Activated T-helper 1 cell treated with anti-CD3 and anti-CD28 coated beads, Interleukin-12 subunit alpha, Interleukin-12 subunit beta, Interleukin-2, Interleukin-4 antibody, amounts not matched to agents 30 ng/mL and 10 ng/mL and 1 ng/mL, durations not matched to agents 14 hours and 24 hours and 36 hours (primary cell): ENCODE measurements at regions not wholly inside any gene's neighbourhood (a gene's known extent, or its start where the extent isn't known, plus 50 kb on each side); places are given as distances from the start of the nearest gene placed in this dataset.

Experiments used
- DNase-seq: peaks from one replicate; pipeline ENCODE4 v3.0.0; 2021; ENCODE audit warnings: low spot score
- H3K27ac Mint-ChIP-seq: one replicate; pipeline ENCODE4 v1.8.0; 2021; ENCODE audit warnings: mild to moderate bottlenecking, mixed read lengths
- H3K27me3 Mint-ChIP-seq: one replicate; pipeline ENCODE4 v1.8.0; 2022; ENCODE audit warnings: mild to moderate bottlenecking, moderate library complexity, mixed read lengths; ENCODE audit not compliant: insufficient read depth
- H3K36me3 Mint-ChIP-seq: one replicate; pipeline ENCODE4 v1.8.0; 2021; ENCODE audit warnings: low read depth, mixed read lengths
- H3K4me1 Mint-ChIP-seq: one replicate; pipeline ENCODE4 v1.8.0; 2021; ENCODE audit warnings: low read depth, mixed read lengths
- H3K4me3 Mint-ChIP-seq: one replicate; pipeline ENCODE4 v1.8.0; 2021; ENCODE audit warnings: mild to moderate bottlenecking, moderate library complexity, mixed read lengths
- H3K9me3 Mint-ChIP-seq: one replicate; pipeline ENCODE4 v1.8.0; 2021; ENCODE audit warnings: mixed read lengths
- intact Hi-C: fragments of 100-400 bp; cut with micrococcal nuclease; formaldehyde crosslinking; loops from one replicate; pipeline ENCODE4 v1.15.1; 2024

DNA sequence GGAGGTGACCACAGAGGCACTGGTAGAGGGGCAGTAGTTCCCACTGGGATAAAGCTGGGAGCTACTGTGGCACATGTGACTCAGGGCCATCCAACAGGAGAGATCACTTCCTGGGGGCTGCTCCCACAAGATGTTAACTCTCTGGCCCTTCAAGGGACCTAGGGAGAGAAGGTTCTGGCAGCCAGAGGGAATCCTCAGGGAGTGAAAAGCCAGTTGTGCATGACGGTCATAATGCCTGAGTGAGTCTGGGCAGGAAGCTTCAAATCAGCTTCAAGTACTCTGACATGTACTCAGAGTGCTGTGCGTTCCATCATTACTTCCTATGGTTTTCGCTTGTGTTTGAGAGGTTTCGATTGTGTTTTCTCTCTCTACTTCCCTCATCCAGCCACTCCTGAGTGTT, 388.5 kb downstream of the GABRG2 start:
- no peaks in the 10 kb centered on the region for H3K36me3 Mint-ChIP-seq
- intact Hi-C loops: no loop called here
- H3K27ac Mint-ChIP-seq: no peak overlapping the region
- peaks cover 18% of the 10 kb centered on the region for H3K9me3 Mint-ChIP-seq
- H3K4me1 Mint-ChIP-seq: no peaks in the 10 kb centered on the region
- H3K27me3 Mint-ChIP-seq: no peaks in the 10 kb centered on the region
- H3K4me3 Mint-ChIP-seq: no peak overlapping the region
- DNase-seq: no peak

GRCh38 chr5:162466011-162466410, 398.4 kb downstream of the GABRG2 start:
- Mint-ChIP-seq H3K36me3 (no peaks in the 10 kb centered on the region), H3K4me3 (no peak overlapping the region), H3K4me1 (no peaks in the 10 kb centered on the region), H3K27me3 (no peaks in the 10 kb centered on the region), H3K27ac (no peak overlapping the region), H3K9me3 (peaks cover 10% of the 10 kb centered on the region)
- intact Hi-C loops: no loop called here
- no peak for DNase-seq

DNA sequence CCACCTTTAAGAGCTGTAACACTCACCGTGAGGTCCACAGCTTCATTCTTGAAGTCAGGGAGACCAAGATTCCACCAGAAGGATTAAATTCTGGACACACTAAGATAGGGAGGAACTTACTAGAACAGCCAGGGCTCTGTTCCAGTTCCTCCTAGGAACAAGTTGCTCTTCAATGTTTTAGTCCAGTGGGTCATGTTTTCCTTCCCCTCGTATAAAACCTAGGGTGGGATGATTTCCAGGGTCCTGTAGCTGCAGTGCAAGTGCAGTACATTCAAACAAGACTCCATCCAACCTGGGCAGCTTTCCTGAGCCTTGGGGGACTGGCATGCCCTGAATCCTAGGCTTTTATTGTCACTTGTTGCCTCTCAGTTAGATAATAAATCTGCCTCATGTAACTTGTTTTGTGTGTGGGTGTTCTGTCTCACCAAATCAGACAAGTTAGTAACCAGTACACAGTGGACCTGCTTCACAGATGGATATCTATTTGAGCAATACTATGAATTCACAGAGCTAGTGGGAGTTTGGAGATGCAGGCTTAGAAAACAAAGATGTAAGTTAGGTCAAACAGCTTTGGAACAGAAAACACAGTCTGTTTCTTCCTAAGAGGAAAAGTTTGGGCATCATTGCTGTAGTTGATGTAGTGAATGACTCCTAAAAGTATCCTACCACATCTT, 405.6 kb downstream of the GABRG2 start:
- intact Hi-C loops: no loop called here
- no peak for DNase-seq
- H3K27ac Mint-ChIP-seq: no peak overlapping the region

DNA sequence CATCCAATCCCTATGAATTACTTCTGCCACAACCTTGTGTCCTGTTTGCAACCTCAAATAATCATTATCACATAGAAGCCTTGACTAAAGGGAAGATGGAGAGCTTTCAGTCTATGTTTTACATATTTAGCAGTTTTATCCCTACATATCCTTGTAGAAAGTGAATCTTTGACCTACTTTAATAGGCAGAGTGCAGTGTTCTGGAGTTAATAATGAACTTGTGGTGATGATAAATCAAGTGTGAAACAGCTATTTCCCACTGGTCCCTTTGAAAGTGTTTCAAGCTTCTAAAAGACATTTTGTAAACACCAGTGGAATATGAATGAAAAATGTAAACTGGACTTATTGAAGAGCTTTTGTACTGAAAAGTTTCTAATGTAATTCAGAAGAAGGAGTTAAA, 406.7 kb downstream of the GABRG2 start:
- Mint-ChIP-seq H3K4me3 (no peak overlapping the region), H3K27ac (no peak overlapping the region), H3K36me3 (no peaks in the 10 kb centered on the region), H3K4me1 (no peaks in the 10 kb centered on the region), H3K9me3 (no peaks in the 10 kb centered on the region), H3K27me3 (no peaks in the 10 kb centered on the region)
- intact Hi-C loops: no loop called here
- DNase-seq: no peak

More for the DNA sequence above, 405.6 kb downstream of the GABRG2 start:
- Mint-ChIP-seq H3K27me3 (no peaks in the 10 kb centered on the region), H3K4me3 (no peak overlapping the region), H3K9me3 (peaks cover 4% of the 10 kb centered on the region), H3K4me1 (no peaks in the 10 kb centered on the region), H3K36me3 (no peaks in the 10 kb centered on the region)

DNA sequence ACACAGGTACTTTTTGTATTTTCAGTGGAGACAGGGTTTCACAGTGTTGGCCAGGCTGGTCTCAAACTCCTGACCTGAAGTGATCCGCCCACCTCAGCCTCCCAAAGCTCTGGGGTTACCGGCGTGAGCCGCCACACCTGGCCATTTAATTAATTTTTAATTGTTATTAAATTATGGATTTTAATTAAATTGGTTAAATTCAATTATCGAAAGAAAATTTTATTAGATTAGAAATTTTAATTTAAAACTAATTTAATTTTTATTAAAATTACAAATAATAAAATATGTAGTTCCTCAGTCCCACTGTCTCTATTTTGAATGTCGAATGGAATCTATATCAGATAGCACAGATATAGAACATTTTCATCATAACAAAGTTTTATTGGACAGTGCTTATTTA, 416.5 kb downstream of the GABRG2 start:
- intact Hi-C loops: no loop called here
- peaks cover 8% of the 10 kb centered on the region for H3K9me3 Mint-ChIP-seq
- H3K36me3 Mint-ChIP-seq: no peaks in the 10 kb centered on the region
- no peaks in the 10 kb centered on the region for H3K4me1 Mint-ChIP-seq
- H3K27me3 Mint-ChIP-seq: no peaks in the 10 kb centered on the region
- no peak overlapping the region for H3K27ac Mint-ChIP-seq
- no peak overlapping the region for H3K4me3 Mint-ChIP-seq
- no peak for DNase-seq

DNA sequence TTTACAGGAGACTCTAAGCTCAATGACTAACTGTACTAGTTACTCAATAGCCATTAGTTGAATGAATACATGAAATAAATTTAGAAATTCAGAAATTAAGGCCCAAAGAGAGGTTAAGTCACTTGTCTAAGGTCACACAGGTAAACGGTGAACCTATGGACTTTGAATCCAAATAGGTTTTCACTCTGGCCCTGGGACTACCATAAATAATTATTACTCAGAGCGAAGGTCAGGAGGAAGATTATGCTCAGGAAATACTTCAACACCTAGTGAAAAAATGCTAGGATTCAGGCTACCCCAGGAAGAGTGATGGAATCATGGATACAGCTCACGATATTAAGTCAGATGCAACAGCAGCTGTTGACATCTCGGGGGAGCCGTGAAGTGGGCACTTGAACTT, 417.4 kb downstream of the GABRG2 start:
- H3K36me3 Mint-ChIP-seq: no peaks in the 10 kb centered on the region
- H3K27ac Mint-ChIP-seq: no peak overlapping the region
- H3K9me3 Mint-ChIP-seq: peaks cover 8% of the 10 kb centered on the region
- no peaks in the 10 kb centered on the region for H3K4me1 Mint-ChIP-seq
- no peaks in the 10 kb centered on the region for H3K27me3 Mint-ChIP-seq
- no peak overlapping the region for H3K4me3 Mint-ChIP-seq
- no peak for DNase-seq
- intact Hi-C loops: no loop called here

DNA sequence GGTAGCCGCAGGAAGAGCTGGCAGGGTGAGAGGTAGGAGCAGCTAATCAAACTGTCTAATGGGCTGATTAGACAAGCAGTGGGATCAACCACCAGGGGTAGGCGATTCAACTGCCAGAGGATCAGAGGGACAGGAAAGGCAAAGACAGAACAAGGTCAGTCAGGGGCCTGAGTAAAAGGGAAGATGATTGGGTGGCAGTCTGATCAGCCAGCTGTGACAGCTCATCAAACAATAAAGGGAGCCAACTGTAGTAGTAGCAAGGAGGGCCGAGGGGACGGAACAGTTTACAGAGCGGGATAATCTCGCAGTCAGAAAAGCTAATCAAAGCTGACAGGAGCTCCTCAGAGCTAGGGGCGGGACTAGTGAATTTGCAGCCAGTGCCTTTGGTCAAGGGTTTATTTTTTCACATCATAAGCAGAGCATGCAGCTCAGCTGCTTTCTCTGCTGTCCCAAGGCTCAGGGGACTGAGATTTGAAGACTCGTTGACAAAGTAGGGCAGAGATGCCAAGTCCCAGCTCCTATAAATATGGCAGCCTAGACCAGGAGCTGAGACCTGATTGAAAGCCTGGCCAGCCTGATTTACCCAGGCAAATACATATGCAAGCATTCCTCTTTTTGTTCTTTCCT, 418.2 kb downstream of the GABRG2 start:
- Mint-ChIP-seq H3K27me3 (no peaks in the 10 kb centered on the region), H3K4me1 (no peaks in the 10 kb centered on the region), H3K9me3 (peaks cover 8% of the 10 kb centered on the region), H3K36me3 (no peaks in the 10 kb centered on the region), H3K27ac (no peak overlapping the region), H3K4me3 (no peak overlapping the region)
- intact Hi-C loops: no loop called here
- DNase-seq: no peak

DNA sequence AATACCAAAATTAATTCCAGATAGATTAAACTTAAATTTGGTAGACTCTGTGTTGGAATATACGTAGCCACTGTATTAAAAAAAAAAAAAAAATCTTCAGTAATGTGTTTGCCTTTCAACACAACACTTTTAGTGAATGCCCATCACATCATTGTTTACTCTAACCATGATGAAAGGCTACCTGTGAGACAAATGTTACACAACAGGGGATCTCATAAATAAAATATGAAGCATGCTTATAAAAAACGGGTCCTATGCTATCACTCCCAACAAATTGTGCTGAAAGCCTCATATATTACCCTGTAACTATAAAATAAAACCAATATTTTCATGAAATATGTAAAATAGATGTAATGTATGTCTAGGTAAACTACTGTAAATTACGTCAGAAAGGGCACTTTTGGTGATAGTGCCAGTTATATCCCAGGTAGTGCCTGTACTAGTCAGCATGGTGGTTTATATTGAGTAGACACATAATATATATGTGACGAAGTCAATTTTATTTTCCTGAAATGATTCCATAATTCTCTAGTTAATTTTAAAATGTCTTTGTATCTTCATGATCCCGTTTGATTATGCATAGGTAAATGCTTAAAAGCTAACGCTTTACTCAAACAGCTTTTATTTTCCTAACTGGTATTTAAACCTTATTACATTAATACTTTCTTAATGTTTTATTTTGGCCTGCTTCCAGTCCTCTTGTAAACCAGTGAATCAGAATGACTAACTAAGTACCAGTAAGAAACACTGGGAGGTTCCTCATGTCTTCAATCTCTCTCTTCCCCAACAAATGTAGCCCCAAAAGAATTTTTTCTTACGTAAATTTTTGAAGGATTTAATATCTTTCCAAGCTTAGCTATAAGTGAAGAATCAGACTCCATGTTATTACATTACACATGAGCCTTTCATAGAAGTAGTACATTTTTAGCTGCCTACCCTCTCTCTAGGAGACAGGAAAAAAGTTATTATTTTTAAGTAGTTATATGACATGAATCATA, 420.3 kb downstream of the GABRG2 start:
- Mint-ChIP-seq H3K27ac (no peak overlapping the region), H3K27me3 (no peaks in the 10 kb centered on the region), H3K4me3 (no peak overlapping the region), H3K36me3 (no peaks in the 10 kb centered on the region), H3K9me3 (peaks cover 8% of the 10 kb centered on the region), H3K4me1 (no peaks in the 10 kb centered on the region)
- no peak for DNase-seq
- intact Hi-C loops: no loop called here

- Mint-ChIP-seq H3K4me3 (no peak overlapping the region), H3K27me3 (no peaks in the 10 kb centered on the region)
Measured at GRCh38 chr5:162496100-162496808, 428.7 kb downstream of the GABRG2 start.

DNA sequence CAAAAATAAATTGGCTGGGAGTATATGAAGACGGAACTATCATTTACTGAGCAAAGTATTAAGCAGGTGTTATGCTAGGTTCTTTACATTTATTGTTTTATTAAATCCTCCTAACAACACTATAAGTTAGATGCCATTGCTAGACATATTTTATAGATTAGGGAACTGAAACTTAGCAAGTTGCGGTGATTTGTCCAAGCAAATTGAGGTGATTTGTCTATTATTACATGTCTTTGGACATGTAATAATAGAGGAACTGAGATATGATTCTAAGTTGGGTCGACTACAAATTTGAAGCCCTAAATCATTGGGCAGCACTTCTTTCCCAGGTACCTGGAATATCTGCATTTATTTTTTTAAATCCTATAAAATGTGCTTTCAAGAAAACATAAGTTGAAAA, 429.9 kb downstream of the GABRG2 start:
- Mint-ChIP-seq H3K9me3 (peaks cover 5% of the 10 kb centered on the region), H3K27ac (no peak overlapping the region), H3K4me1 (no peaks in the 10 kb centered on the region), H3K36me3 (no peaks in the 10 kb centered on the region), H3K4me3 (no peak overlapping the region), H3K27me3 (no peaks in the 10 kb centered on the region)
- intact Hi-C loops: no loop called here
- no peak for DNase-seq

More at GRCh38 chr5:162496100-162496808, 428.7 kb downstream of the GABRG2 start:
- Mint-ChIP-seq H3K36me3 (no peaks in the 10 kb centered on the region), H3K27ac (no peak overlapping the region), H3K4me1 (no peaks in the 10 kb centered on the region), H3K9me3 (peaks cover 5% of the 10 kb centered on the region)
- intact Hi-C loops: no loop called here
- no peak for DNase-seq

DNA sequence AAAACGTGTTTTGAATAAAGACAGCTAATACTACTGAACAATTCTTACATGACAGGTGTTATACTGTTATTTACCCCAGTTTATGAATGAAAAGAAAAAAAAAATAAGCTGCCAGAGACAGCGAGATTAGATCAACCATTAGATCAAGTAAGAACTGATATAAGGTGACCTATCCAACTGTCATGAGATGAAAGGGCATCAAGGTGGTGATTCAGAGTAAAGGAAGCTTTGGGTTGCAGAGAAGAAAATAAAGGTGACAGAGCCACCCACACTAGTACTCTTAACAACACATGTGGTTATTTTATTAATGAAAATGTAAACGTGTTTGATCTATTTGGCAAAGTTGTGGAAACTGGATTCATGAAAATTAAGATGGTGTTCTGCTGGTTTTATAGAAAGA, 435.2 kb downstream of the GABRG2 start:
- intact Hi-C loops: no loop called here

DNA sequence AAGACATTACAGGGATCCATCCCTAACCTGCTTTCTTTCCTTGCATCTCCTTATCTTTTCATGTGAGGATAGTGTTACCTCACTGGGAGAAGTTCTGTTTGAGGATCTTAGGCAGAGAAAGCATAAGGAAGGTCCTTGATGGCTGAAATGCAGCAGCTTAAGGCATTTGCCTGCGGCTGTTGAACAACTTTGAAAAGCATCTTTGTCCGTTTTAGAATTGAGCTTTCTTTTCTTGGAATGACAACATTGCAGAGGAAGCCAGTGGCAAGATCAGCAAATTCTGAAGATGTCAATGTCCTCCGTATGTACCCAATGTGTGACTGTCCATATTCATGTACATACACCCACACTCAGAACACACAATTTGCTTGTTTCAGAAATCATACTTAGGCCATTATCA, 436.2 kb downstream of the GABRG2 start:
- DNase-seq: no peak
- Mint-ChIP-seq H3K36me3 (no peaks in the 10 kb centered on the region), H3K27ac (no peak overlapping the region), H3K4me1 (no peaks in the 10 kb centered on the region), H3K4me3 (no peak overlapping the region), H3K9me3 (no peaks in the 10 kb centered on the region), H3K27me3 (no peaks in the 10 kb centered on the region)
- intact Hi-C loops: no loop called here

More for the DNA sequence above, 435.2 kb downstream of the GABRG2 start:
- H3K27ac Mint-ChIP-seq: no peak overlapping the region
- H3K4me1 Mint-ChIP-seq: no peaks in the 10 kb centered on the region
- no peak for DNase-seq
- H3K36me3 Mint-ChIP-seq: no peaks in the 10 kb centered on the region
- H3K27me3 Mint-ChIP-seq: no peaks in the 10 kb centered on the region
- no peak overlapping the region for H3K4me3 Mint-ChIP-seq
- no peaks in the 10 kb centered on the region for H3K9me3 Mint-ChIP-seq
